SK-N-SH (cell line): ENCODE measurements at regions not wholly inside any gene's neighbourhood (a gene's known extent, or its start where the extent isn't known, plus 50 kb on each side); places are given as distances from the start of the nearest gene placed in this dataset.

ENCODE experiments used
- EP300 ChIP-seq, 2 experiments: IDR thresholded peaks; 2 replicates each; pipeline versions ENCODE4 v1.4.0 to v1.6.1; 2012; ENCODE audit warnings: borderline replicate concordance in 1 of 2, low read depth in 1 of 2, low read length in 1 of 2
- EZH2phosphoT487 ChIP-seq: fragments of 200-600 bp; sonication (generic); IDR thresholded peaks from 2 replicates; pipeline ENCODE4 v1.6.1; 2017; ENCODE audit warnings: low read depth, mixed run types, mild to moderate bottlenecking, antibody characterized with exemption, moderate library complexity, borderline replicate concordance
- FOXJ3 ChIP-seq: sonication (generic); formaldehyde crosslinking; IDR thresholded peaks from 2 replicates; pipeline ENCODE4 v1.5.1; 2020; ENCODE audit warnings: mild to moderate bottlenecking, missing genetic modification reagents
- FOXM1 ChIP-seq: IDR thresholded peaks from 2 replicates; pipeline ENCODE4 v1.4.0; 2012; ENCODE audit warnings: low read depth, mild to moderate bottlenecking
- NRF1 ChIP-seq: IDR thresholded peaks from 2 replicates; pipeline ENCODE4 v1.6.1; 2012; ENCODE audit warnings: low read depth, mild to moderate bottlenecking, low read length
- RAD21 ChIP-seq: IDR thresholded peaks from 2 replicates; pipeline ENCODE4 v1.6.1; 2012; ENCODE audit warnings: mild to moderate bottlenecking, low read length
- TAF1 ChIP-seq: IDR thresholded peaks from 2 replicates; pipeline ENCODE4 v1.6.1; 2012; ENCODE audit warnings: low read depth, mild to moderate bottlenecking, low read length, moderate library complexity, borderline replicate concordance
- TF ChIP-seq, protein P1 (sequence below): fragments of 200-600 bp; sonication (generic); IDR thresholded peaks from 2 replicates; pipeline ENCODE4 v1.6.1; 2017; ENCODE audit warnings: antibody characterized with exemption, mild to moderate bottlenecking, moderate library complexity
- TF ChIP-seq, protein P2 (sequence below): IDR thresholded peaks from 2 replicates; pipeline ENCODE4 v1.6.1; 2012; ENCODE audit warnings: mild to moderate bottlenecking, low read depth, low read length, moderate library complexity
- TF ChIP-seq, protein P3 (sequence below): IDR thresholded peaks from 2 replicates; pipeline ENCODE4 v1.4.0; 2012; ENCODE audit warnings: low read depth, borderline replicate concordance

DNA sequence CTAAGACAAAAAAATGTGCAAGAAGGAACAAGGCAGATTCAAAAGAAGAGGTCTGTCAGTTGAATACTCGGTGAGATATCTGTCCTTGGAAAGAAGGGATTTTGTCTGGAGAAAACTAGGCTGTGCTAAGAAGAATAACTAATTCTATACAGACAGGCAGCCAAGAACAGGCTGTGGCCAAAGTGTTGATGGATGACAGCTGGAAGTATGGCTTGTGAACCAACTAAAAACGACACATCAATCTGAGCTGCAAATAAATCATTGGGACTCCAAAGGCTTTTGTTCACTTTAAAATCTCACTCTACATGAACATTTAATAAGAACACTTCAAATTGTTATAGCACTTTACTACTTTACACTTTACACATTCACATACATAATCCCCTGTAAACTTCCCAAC lies 70.5 kb upstream of the IGSF1 start:
- TF ChIP-seq, protein P1, sequence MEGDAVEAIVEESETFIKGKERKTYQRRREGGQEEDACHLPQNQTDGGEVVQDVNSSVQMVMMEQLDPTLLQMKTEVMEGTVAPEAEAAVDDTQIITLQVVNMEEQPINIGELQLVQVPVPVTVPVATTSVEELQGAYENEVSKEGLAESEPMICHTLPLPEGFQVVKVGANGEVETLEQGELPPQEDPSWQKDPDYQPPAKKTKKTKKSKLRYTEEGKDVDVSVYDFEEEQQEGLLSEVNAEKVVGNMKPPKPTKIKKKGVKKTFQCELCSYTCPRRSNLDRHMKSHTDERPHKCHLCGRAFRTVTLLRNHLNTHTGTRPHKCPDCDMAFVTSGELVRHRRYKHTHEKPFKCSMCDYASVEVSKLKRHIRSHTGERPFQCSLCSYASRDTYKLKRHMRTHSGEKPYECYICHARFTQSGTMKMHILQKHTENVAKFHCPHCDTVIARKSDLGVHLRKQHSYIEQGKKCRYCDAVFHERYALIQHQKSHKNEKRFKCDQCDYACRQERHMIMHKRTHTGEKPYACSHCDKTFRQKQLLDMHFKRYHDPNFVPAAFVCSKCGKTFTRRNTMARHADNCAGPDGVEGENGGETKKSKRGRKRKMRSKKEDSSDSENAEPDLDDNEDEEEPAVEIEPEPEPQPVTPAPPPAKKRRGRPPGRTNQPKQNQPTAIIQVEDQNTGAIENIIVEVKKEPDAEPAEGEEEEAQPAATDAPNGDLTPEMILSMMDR: no peak
- no peak for TF ChIP-seq FOXM1
- TF ChIP-seq, protein P2, sequence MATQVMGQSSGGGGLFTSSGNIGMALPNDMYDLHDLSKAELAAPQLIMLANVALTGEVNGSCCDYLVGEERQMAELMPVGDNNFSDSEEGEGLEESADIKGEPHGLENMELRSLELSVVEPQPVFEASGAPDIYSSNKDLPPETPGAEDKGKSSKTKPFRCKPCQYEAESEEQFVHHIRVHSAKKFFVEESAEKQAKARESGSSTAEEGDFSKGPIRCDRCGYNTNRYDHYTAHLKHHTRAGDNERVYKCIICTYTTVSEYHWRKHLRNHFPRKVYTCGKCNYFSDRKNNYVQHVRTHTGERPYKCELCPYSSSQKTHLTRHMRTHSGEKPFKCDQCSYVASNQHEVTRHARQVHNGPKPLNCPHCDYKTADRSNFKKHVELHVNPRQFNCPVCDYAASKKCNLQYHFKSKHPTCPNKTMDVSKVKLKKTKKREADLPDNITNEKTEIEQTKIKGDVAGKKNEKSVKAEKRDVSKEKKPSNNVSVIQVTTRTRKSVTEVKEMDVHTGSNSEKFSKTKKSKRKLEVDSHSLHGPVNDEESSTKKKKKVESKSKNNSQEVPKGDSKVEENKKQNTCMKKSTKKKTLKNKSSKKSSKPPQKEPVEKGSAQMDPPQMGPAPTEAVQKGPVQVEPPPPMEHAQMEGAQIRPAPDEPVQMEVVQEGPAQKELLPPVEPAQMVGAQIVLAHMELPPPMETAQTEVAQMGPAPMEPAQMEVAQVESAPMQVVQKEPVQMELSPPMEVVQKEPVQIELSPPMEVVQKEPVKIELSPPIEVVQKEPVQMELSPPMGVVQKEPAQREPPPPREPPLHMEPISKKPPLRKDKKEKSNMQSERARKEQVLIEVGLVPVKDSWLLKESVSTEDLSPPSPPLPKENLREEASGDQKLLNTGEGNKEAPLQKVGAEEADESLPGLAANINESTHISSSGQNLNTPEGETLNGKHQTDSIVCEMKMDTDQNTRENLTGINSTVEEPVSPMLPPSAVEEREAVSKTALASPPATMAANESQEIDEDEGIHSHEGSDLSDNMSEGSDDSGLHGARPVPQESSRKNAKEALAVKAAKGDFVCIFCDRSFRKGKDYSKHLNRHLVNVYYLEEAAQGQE: no peak
- no peak for TF ChIP-seq EP300 (IDR thresholded peaks at IDR 0.05; ENCODE audit: borderline replicate concordance in 1 of 2, low read depth in 1 of 2, low read length in 1 of 2)
- no peak for TF ChIP-seq RAD21
- no peak for TF ChIP-seq NRF1
- TF ChIP-seq FOXJ3 (CRISPR knock-in tag): no peak
- TF ChIP-seq EZH2phosphoT487: no peak
- TF ChIP-seq, protein P3, sequence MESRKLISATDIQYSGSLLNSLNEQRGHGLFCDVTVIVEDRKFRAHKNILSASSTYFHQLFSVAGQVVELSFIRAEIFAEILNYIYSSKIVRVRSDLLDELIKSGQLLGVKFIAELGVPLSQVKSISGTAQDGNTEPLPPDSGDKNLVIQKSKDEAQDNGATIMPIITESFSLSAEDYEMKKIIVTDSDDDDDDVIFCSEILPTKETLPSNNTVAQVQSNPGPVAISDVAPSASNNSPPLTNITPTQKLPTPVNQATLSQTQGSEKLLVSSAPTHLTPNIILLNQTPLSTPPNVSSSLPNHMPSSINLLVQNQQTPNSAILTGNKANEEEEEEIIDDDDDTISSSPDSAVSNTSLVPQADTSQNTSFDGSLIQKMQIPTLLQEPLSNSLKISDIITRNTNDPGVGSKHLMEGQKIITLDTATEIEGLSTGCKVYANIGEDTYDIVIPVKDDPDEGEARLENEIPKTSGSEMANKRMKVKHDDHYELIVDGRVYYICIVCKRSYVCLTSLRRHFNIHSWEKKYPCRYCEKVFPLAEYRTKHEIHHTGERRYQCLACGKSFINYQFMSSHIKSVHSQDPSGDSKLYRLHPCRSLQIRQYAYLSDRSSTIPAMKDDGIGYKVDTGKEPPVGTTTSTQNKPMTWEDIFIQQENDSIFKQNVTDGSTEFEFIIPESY: no peak
- TF ChIP-seq TAF1: no peak
